GF-D8 (cell line): ENCODE measurements at regions not wholly inside any gene's neighbourhood (a gene's known extent, or its start where the extent isn't known, plus 50 kb on each side); places are given as distances from the start of the nearest gene placed in this dataset.
A peak's percentile ranks its signal among the peaks of the same experiment; 100 is the strongest.
"Not testable (repeated sequence)": the region's sequence is repeated elsewhere in the genome, so short reads cannot be mapped to it uniquely, and the experiment has no call there.

Experiments
- DNase-seq: peaks from one replicate; lab custom pipeline; 2025; lab: John Stamatoyannopoulos, UW

GRCh38 chr2:14064346-14064745 is 568.2 kb upstream of the LRATD1 start:
- DNase-seq, result no peak

- DNase-seq, result peak; percentile 34
Measured at GRCh38 chr2:14072338-14072737, 560.2 kb upstream of the LRATD1 start.

- DNase-seq, result no peak
Measured at GRCh38 chr2:14074691-14075090, 557.8 kb upstream of the LRATD1 start.

- no peak for DNase-seq
Measured at GRCh38 chr2:14079576-14079975, 552.9 kb upstream of the LRATD1 start.

- no peak for DNase-seq
Measured at GRCh38 chr2:14081521-14081920, 551.0 kb upstream of the LRATD1 start.

- DNase-seq, result no peak
Measured at GRCh38 chr2:14082640-14083039, 549.9 kb upstream of the LRATD1 start.

- DNase-seq, result no peak
Measured at GRCh38 chr2:14094592-14094991, 537.9 kb upstream of the LRATD1 start.

- DNase-seq, result not testable (repeated sequence)
Measured at GRCh38 chr2:14099101-14099500, 533.4 kb upstream of the LRATD1 start.

DNA sequence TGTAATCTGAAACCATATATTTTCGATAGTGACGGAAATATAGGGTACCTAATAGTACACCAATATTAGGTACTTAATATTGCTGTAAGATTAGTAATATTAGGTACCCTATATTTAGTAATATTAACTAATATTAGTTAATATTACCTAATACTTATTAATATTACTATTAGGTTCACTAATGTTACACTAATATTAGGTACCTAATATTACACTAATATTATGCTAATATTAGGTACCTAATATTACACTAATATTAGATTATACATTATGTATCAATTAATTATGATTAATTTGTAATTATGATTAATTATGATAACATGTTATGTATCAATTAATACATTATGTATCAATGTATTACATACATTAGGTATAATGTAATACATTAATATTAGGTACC is 518.2 kb upstream of the LRATD1 start:
- DNase-seq, result no peak

DNA sequence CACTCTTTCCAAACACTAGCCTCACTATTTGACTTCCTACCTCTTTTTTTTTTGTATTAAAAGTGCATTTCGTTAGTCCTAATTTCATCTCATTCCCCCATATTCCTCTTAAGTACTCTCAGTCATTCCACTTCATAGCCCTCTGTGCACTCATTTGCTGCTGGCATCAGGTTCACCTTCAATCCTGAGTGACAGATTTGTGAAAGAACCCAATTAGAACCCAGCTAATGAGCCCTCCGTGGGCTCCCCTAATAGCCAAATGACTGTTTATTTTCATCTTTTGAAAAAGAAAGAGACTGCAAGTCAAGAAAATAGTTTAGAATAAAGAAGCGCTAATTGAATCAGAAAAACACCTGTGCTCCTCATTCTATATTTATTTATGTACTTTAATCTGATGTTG is 512.1 kb upstream of the LRATD1 start:
- no peak for DNase-seq

DNA sequence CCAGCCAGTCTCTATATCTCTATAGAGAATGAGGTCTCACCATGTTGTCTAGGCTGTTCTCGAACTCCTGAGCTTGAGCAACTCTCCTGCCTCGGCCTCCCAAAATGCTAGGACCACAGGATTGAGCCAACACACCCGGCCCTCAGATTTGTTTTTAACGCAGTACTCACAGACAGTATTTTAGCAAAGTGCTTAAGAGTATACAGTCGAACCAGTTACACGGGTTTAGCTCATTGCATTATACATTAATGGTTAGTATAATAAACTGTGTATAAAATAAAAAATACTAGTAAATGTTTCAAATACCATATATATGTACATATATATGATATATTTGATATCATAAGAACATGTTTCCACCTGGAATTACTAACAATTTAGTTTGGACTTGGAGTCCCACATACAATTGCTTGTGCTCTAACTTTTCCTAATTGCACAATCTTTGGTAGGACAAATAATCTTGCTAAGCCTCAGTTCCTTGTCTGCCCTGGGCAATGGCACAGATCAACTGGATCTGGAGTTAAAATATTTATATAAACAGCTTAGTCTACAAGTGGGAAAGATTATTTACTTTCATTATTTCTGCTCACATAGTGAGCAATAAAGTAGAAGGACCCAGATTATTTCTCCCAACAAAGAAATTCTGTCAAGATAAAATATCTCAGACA is 508.9 kb upstream of the LRATD1 start:
- no peak for DNase-seq

GRCh38 chr2:14125624-14126293 is 506.8 kb upstream of the LRATD1 start:
- no peak for DNase-seq

DNA sequence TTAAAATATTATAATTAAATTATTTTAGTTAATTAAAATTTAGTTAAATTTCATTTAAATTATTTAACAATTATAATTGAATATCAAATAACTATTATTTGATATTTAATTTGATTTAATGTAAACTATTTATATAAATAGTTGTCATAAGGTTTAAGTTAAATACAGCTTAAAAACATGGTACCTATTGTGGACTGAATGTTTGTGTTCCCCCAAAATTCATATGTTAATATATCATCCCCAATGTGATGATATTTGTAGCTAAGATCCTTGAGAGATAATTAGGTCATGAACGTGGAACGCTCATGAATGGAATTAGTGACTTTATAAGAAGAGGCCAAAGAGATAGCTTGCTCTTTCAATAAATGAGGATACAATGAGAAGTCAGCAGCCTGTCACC is 505.7 kb upstream of the LRATD1 start:
- DNase-seq, result no peak

- no peak for DNase-seq
Measured at GRCh38 chr2:14127765-14128164, 504.8 kb upstream of the LRATD1 start.

DNA sequence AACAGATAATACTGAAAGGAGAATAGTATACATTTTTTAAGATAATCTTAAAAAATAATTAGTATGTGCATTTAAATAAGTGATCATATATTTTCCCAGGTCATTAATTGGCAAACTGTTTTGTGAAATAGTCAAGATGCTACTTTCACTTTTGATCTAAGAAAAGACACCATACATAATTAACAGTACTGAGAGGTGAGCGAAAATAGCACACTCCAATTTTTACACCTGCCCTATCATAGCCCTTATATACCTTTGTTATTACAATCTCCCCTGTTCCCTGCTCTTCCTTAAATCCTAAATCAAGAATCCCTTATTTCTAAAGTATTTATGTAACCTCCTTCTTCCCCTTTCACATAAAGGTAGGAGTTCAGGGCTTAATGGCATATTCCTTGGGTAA is 500.1 kb upstream of the LRATD1 start:
- DNase-seq, result no peak

DNA sequence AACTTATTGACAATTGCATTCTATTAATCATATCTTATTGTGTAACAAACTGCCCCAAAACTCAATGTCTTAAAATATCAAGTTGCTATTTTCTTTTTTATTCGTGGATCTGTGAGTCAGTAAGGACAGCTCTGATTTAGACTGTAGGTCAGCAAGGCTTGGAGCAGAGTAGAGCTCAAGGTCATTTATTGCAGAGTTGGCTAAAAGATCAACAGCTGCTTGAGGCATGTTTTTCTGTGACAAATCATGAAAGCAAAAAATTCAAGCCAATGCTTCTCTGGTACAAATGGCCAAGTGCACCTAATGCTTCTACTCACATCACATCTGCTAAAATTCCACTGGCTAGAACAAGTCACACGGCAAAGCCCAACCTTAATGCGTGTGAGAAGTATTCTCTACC is 497.7 kb upstream of the LRATD1 start:
- no peak for DNase-seq

DNA sequence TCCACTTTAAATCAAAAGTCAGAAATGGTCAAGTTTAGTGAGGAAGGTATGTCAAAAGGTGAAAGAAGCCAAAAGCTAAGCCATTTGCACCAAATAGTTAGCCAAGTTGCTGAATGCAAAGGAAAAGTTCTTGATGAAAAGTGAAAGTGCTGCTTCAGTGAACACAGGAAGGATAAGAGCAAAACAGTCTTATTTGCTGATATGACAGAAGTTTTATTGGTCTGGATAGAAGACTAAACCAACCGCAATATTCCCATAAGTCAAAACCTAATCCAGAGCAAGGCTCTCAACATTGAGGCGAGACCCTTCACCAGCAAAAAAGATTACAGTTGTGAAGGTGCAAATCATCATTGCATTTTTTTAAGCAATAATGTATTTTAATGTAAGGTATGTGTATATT is 496.5 kb upstream of the LRATD1 start:
- DNase-seq, result no peak

DNA sequence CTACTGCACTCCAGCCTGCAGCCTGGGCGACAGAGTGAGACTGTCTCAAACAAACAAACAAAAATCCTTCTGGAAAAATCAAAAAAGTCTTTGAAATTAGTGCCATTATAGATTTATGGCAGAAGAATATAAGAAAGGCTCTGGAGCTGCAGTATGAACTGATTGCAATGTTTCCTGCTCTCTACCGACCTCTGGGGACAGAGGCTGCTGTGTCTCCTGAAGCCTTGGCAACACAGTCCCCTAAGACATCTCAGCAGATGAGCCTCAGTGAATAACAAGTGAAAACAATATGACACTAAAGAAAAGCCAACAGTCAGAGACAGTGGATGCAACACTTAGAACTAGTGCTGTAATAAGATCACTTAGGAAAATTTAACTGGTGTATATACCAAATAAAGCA is 494.9 kb upstream of the LRATD1 start:
- no peak for DNase-seq

DNA sequence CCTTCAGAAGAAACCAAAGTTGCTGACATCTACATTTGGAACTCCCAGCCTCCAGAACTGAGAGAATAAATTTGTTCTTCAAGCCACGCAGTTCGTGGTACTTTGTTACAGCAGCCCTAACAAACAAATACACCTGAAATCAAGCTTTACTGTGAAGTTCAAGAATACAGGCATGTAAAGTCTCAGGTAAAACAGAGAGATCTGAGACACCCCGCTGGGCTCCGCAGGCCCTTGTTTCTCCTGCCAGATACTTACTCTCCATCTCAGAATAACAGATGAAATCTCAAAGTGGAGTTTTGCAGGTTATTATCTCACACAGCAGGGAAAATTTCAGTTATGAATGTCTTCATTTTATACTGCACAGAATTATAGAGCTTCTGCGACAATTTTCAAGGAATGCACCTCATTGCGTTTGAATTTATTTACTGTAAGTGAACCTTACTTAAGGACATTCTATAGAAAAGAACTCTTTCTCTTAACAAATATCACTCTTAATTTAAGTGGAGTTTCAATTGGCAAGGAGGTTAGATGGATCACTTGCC is 492.4 kb upstream of the LRATD1 start:
- no peak for DNase-seq

GRCh38 chr2:14143435-14143834 is 489.1 kb upstream of the LRATD1 start:
- no peak for DNase-seq

DNA sequence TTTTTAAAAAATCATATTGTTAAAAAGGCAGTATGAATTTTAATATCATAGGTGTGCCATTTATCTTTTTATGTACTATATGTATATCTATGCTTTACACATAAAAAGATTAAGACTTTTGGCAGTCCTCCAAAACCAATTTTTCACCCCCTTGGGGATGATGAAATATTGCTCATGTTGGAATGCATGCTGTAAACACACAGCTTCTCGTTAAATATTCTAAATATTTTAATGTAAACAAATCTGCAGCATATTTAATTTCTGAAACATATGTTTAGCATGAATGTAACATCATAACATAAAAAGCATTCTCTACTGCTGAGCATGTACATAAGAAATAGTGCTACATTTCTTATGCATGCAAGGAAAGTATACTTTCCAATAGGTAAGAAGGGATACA is 484.3 kb upstream of the LRATD1 start:
- DNase-seq, result no peak

DNA sequence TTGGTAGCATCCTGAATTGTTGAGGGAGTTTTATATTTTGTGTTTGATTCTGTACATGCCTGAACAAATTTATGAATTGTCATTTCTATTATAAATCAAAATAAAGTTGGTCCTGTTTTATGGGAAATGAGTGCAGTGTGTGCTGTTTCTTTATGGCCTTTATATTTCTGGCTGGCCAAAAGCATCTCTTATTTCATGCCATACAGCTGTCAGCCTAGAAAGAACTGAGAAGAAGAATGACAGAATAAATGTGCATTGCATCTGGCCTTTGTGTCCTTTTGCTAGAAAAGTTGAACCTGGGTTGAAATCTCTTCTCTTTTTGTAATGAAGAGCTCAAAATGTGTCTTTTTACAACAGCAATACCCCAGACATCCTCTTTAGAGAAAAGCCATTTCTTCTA is 474.7 kb upstream of the LRATD1 start:
- no peak for DNase-seq

GRCh38 chr2:14180333-14180732 is 452.2 kb upstream of the LRATD1 start:
- no peak for DNase-seq
